Panc1 (cell line): ENCODE measurements at regions not wholly inside any gene's neighbourhood (a gene's known extent, or its start where the extent isn't known, plus 50 kb on each side); places are given as distances from the start of the nearest gene placed in this dataset.

Experiments used
- ATAC-seq: fragments of 200-7000 bp; cut with Tn5 transposase; 2 replicates; pipeline ENCODE4 v1.9.1; 2020; ENCODE audit warnings: mild to moderate bottlenecking, moderate library complexity
- BruUV-seq: library from RNA; stranded (reverse); fragments of 400-500 nt; replicated peaks from 2 replicates; lab custom pipeline; 2021; lab: Mats Ljungman, UMichigan
- CTCF ChIA-PET: fragments of 300-600 bp; sonication (Branson Sonifier 250); formaldehyde crosslinking; loops from one replicate; lab custom pipeline; 2022; ENCODE audit warnings: antibody characterized with exemption; lab: Charles Lee
- POLR2A ChIA-PET: fragments of 300-600 bp; sonication (Branson Sonifier 250); formaldehyde crosslinking; loops from one replicate; lab custom pipeline; 2022; ENCODE audit warnings: antibody characterized with exemption; lab: Charles Lee
- DNase-seq: peaks from one replicate; pipeline ENCODE4 v3.0.0-alpha.2; 2010; ENCODE audit warnings: low read depth, low spot score
- H3K27ac ChIP-seq: 2 replicates; pipeline ENCODE4 v1.5.1; 2011; ENCODE audit warnings: mild to moderate bottlenecking, low read length, inconsistent platforms
- H3K27me3 ChIP-seq: fragments of 200-500 bp; sonication (Bioruptor generic); 2 replicates; pipeline ENCODE4 v1.6.0; 2014; ENCODE audit warnings: low read length, inconsistent platforms; ENCODE audit not compliant: control insufficient read depth, insufficient read depth
- H3K36me3 ChIP-seq: fragments of 200-500 bp; sonication (Bioruptor generic); 2 replicates; pipeline ENCODE4 v1.5.1; 2014; ENCODE audit warnings: inconsistent platforms, mild to moderate bottlenecking, low read length, moderate library complexity; ENCODE audit not compliant: control insufficient read depth, insufficient read depth
- H3K4me1 ChIP-seq: 2 replicates; pipeline ENCODE4 v1.5.1; 2011; ENCODE audit warnings: inconsistent platforms, mild to moderate bottlenecking, low read length, moderate library complexity; ENCODE audit not compliant: control insufficient read depth, insufficient read depth
- H3K4me3 ChIP-seq, 2 experiments: 2 replicates each; pipeline ENCODE4 v1.5.1; 2011 to 2012; ENCODE audit warnings: low read depth in 2 of 2, low read length in 2 of 2, mild to moderate bottlenecking in 2 of 2, inconsistent platforms in 1 of 2, moderate library complexity in 1 of 2
- H3K9me3 ChIP-seq: fragments of 200-500 bp; sonication (Bioruptor generic); 2 replicates; pipeline ENCODE4 v1.5.1; 2014; ENCODE audit warnings: low read depth, mild to moderate bottlenecking, inconsistent platforms, low read length, moderate library complexity; ENCODE audit not compliant: control insufficient read depth, insufficient read depth
- CTCF ChIP-seq: fragments of 450-650 bp; IDR thresholded peaks from 2 replicates; pipeline ENCODE4 v1.5.1; 2017; ENCODE audit warnings: mild to moderate bottlenecking
- POLR2AphosphoS5 ChIP-seq: IDR thresholded peaks from 2 replicates; pipeline ENCODE4 v1.6.1; 2012; ENCODE audit warnings: mild to moderate bottlenecking, low read depth, low read length, moderate library complexity
- REST ChIP-seq, 2 experiments: IDR thresholded peaks; 2 replicates each; pipeline ENCODE4 v1.6.1; 2011 to 2012; ENCODE audit warnings: low read depth in 2 of 2, control low read depth in 1 of 2, low read length in 1 of 2, mild to moderate bottlenecking in 1 of 2, moderate library complexity in 1 of 2; ENCODE audit not compliant: insufficient read depth in 1 of 2
- SIN3A ChIP-seq: IDR thresholded peaks from 2 replicates; pipeline ENCODE4 v1.6.1; 2012; ENCODE audit warnings: low read depth, mild to moderate bottlenecking, low read length, moderate library complexity, borderline replicate concordance; ENCODE audit not compliant: insufficient read depth
- TCF7L2 ChIP-seq: IDR thresholded peaks from 2 replicates; pipeline ENCODE4 v1.6.1; 2011; ENCODE audit warnings: mild to moderate bottlenecking, low read depth, low read length, inconsistent platforms
- in situ Hi-C: cut with HindIII; loops from 2 replicates; pipeline ENCODE4 v1.10.0; 2016; ENCODE audit warnings: low sequenced_read_pairs, low pct_unique_long_range_greater_than_20kb
- intact Hi-C: fragments of 100-400 bp; cut with micrococcal nuclease; formaldehyde crosslinking; loops from one replicate; pipeline ENCODE4 v1.10.0; 2022; ENCODE audit not compliant: unreplicated experiment

GRCh38 chr5:79857714-79858409 is 133.2 kb downstream of the MTX3 start:
- CTCF ChIA-PET, result interaction anchor here (1.5 kb wide), 1 partner anchor 26 kb away, joined by 6 read pairs; no protein-coding TSS in a partner anchor
- Histone ChIP-seq H3K4me3 (no peak overlapping the region), H3K4me1 (no peaks in the 10 kb centered on the region), H3K27me3 (peaks cover 15% of the 10 kb centered on the region), H3K27ac (no peak overlapping the region), H3K9me3 (no peaks in the 10 kb centered on the region), H3K36me3 (no peaks in the 10 kb centered on the region)
- DNase-seq (peak; percentile 67), ATAC-seq (peak; percentile 72; the same call in 1 of the 2 replicates)
- in situ Hi-C loops, result no loop called here
- no TSS peak for BruUV-seq
- POLR2A ChIA-PET, result no interaction called here
- intact Hi-C loops, result loop anchor here (5.0 to 10.0 kb wide), 3 partner anchors 153 to 833 kb away; no protein-coding TSS in a partner anchor
- no peak for TF ChIP-seq POLR2AphosphoS5
- peak; percentile 95 for TF ChIP-seq CTCF
- no peak for TF ChIP-seq REST (IDR thresholded peaks at IDR 0.05; ENCODE audit: insufficient read depth in 1 of 2, low read depth in 2 of 2, low read length in 1 of 2)

- BruUV-seq, result no TSS peak
- no peaks in the 10 kb centered on the region for H3K36me3 ChIP-seq
- H3K4me3 ChIP-seq, result no peak overlapping the region
- TF ChIP-seq CTCF, result no peak
- no peak for TF ChIP-seq TCF7L2
- TF ChIP-seq SIN3A, result no peak
- TF ChIP-seq POLR2AphosphoS5, result no peak
- TF ChIP-seq REST (IDR thresholded peaks at IDR 0.05; ENCODE audit: insufficient read depth in 1 of 2, low read depth in 2 of 2, low read length in 1 of 2), result no peak
- in situ Hi-C loops (no loop called here), intact Hi-C loops (loop anchor here (5.0 to 10.0 kb wide), 3 partner anchors 152 to 832 kb away; no protein-coding TSS in a partner anchor)
- no peak overlapping the region for H3K27ac ChIP-seq
- ChIA-PET POLR2A (no interaction called here), CTCF (interaction anchor here (0.6 to 1.0 kb wide), 2 partner anchors 11 to 229 kb away, joined by 3 to 4 read pairs; no protein-coding TSS in a partner anchor)
- no peaks in the 10 kb centered on the region for H3K4me1 ChIP-seq
- DNase-seq (no peak), ATAC-seq (no peak)
- peaks cover 17% of the 10 kb centered on the region for H3K27me3 ChIP-seq
- H3K9me3 ChIP-seq, result no peaks in the 10 kb centered on the region
Measured at GRCh38 chr5:79856456-79857055, 134.5 kb downstream of the MTX3 start.
